NCI-H1436 treated with DMSO at 0.1 percent for 48 hours (cell line): ENCODE measurements at regions not wholly inside any gene's neighbourhood (a gene's known extent, or its start where the extent isn't known, plus 50 kb on each side); places are given as distances from the start of the nearest gene placed in this dataset.

Source experiments
- DNase-seq: peaks from one replicate; lab custom pipeline; 2025; lab: John Stamatoyannopoulos, UW

DNA sequence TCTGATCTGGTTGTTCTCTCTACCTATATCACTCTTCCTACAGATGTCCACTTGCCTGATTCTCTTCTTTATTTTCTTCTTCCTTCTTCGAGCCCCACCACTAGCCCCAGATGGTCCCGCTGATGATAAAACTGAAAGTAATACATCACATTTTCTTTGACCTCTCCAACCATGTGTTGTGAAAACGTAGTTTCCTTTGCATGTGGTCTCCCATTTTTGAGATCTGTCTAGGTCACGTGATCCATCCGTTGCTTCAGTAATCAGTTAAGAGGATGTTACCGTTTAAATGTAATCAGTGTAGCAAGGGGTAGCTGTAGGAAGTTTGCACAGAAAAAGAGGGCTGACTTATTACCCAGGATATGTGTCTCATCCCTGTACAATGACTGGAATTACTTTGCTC lies 426.3 kb upstream of the TLE4 start:
- no peak for DNase-seq

DNA sequence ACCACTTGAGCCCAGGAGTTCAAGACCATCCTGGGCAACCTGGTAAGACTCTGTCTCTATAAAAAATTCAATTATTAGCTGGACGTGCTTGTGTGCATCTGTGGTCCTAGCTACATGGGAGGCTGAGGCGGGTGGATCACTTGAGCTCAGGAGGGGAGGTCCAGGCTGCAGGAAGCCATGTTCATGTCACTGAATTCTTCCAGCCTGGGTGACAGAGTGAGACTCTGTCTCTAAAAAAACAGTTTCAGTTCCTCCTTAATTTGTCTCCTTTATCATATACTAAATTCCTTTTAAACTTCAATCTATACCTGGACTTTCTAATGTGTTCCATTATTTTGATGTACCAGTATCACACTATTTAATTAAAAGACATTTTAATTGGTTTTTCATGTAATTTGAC lies 422.2 kb upstream of the TLE4 start:
- no peak for DNase-seq

DNA sequence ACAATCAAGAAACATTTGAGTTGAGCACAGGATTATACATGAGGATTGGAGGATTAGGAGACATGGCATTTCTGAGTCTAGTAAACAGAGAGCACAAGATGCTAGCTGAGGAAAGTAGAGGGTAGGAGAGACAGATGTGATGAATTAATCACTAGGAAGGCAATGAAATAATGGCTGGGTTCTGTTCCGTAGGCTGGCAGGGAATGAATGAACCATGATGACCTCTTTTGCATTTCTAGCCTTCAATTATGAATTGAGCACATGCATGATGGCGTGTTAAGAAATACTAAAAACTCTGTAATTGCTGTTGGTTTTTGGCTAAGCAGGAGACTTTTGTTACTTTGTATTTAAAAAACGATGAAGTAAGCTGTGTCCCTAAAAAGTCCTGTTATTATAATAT lies 420.0 kb upstream of the TLE4 start:
- DNase-seq: no peak

DNA sequence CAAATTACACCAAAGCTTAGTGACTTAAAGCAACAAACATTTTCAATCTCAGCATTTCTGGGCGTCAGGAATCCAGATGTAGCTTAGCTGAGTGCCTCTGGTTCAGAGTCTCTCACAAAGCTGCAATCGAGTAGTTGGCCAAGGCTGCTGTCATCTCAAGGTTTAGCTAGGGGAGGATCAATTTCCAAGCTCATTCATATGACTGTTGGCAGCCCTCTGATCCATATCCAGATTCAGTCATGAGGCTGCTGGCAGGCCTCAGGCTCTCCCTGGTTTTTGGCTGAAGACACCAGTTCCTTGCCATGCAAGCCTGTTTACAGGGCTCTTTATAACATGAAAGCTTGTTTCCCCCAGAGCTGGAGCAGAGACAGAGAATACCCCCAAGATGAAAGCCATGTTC lies 419.5 kb upstream of the TLE4 start:
- DNase-seq: no peak

DNA sequence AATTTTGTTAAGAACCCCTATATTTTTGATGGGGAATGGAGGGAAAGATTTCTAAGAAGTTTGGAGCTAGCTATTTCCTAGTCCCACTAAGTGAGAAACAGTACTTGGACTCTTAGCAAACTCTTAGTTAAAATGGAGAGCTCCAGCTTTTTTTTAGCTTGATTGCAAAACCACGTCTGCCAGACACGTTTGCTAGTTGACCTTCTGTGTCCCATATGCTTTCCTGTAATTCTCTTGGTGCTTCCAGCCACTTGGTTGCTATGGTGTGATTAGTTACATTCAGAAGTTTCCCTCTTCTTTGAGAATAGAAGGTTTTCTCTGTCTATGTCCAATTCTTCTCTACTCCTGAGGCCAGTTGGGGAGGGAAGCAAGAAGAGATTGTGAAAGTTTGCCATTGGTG lies 417.0 kb upstream of the TLE4 start:
- no peak for DNase-seq

DNA sequence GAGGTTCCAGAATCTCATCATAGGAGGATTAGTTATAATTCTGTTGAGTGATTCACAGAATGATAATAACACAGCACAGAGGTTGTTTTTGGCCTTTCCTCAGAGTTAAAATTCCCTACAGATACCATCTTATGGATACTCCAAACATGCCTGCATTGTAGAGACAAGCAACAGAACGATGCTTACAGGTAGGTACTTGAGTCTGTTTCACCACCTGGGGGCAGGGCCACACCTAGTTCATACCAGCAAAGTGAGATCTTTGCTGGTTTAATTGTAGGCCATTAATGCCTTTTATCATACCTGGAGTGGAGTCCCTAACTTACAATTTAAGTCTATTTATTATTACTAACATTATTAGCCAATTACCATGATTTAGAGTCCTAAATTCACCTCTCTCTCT lies 416.5 kb upstream of the TLE4 start:
- no peak for DNase-seq

DNA sequence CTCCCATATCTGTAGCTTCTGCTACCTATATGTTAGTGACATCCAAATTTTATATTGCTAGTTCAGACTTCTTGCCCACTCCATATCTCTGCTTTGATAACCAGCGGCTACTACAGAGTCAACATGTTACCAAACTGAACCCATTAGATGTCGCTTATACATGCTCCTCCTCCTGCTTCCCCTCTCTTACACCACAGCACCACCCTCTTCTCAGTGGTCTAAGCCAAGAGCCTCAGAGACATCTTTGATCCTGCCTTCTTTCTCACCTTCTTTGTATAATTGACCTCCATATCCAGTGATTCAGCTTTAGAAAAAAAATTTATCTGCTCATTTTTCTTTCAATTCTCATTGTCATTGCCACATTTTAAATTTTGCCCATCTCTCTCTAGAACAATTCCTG lies 408.2 kb upstream of the TLE4 start:
- no peak for DNase-seq

DNA sequence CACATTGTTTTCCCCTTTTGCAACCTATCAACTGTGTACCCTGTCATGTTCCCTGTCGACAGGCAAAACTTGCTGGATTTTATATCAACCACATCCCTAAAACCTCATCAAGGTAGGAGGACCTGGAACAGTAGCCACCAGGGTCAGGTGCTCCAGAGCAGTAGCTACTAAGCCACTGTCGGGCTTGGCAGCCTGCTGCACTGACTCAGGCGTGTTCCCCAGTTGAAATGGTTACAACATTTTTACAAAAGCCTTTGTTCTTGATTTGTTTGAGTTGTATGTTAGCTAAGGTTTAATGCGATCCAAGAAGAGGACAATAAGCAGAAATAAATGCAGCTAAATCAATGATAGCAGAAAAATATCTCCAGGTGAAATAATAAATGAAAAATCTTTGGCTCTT lies 407.4 kb upstream of the TLE4 start:
- DNase-seq: no peak

DNA sequence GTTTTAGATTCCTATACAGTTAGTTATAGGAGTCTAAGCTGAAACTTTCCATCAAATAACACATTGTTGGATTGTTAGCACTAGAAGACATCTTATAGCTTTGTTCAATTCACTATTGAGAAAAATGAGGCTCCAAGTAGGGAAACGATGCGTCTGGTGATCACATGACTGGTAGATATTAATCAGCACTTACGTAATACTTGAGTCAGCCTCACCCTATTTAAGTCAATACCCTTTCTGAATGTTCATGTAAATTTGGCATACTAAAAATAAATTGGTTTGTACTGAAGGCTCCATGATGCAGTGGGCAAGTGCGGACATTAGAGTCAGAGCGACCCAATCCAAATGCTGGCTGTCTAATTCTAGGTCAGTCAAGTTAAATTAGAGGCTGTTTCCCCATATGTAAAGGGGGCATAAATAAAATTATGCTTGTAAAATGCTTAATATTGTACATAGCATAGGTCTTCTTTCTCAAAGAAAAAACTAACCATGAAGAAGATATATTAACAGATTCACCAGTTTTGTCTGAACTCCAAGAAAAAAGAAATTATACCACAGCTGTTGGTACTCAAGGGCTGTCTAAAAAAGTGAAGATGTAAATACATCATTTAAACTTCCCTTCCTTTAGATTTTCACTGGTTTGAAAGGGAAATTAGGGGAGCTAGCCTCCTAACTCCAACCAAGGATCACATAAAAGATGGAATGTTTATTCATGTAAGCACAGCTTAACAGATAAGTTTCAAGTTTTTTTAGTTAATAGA lies 406.6 kb upstream of the TLE4 start:
- no peak for DNase-seq

DNA sequence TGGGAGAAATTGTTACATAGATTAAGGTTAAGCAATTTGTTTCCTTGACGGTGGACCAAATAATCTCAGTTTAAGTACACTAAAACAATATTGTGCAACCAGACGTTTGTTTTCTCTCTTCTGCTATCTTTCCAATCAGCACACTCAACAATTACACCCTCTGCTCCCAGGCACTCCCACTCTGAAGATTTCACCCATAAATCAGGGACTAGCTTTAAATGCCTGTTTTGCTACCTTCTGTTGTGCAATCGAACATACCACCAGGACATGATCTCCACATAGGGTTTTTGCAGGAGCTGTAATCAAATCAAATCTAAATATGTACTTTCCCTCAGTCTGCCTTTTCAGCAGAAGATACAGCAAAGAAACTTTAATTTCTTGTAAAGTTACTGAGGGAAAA lies 405.8 kb upstream of the TLE4 start:
- no peak for DNase-seq

DNA sequence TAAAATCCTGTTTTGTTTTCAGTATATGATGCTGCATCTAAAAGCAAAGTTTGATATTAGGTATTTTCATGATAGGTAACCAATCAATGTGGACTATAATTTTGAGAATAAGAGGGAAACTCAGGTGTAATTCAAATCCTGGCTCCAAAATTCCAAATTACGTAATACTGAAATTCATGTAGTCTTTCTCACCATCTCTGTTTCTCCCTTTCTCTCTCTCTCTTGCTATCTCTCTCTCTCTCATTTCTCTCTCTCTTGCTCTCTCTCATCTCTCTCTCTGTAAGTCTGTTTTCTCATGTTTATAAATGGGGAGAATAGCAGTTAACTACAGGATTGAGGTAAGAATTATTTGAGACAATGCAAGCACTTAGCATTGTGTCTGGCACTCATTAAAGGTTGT lies 401.1 kb upstream of the TLE4 start:
- no peak for DNase-seq

DNA sequence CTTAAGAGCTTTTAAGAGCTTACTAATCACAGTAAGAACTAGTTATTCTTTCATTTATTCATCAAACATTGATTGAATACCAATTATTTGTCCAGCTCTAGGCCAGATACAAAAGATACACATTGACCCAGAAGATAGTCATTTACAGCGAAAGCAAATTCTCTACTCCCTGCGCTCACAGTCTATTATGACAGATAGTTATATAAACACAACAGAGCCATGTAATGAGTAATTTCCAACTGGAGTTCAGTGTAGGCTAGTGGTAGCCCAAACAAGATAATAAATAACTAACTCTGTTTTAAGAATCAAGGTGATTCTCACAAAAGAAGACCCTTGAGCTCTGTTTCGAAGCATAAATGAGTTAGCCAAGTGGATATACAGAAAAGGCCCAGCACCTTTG lies 397.8 kb upstream of the TLE4 start:
- no peak for DNase-seq

DNA sequence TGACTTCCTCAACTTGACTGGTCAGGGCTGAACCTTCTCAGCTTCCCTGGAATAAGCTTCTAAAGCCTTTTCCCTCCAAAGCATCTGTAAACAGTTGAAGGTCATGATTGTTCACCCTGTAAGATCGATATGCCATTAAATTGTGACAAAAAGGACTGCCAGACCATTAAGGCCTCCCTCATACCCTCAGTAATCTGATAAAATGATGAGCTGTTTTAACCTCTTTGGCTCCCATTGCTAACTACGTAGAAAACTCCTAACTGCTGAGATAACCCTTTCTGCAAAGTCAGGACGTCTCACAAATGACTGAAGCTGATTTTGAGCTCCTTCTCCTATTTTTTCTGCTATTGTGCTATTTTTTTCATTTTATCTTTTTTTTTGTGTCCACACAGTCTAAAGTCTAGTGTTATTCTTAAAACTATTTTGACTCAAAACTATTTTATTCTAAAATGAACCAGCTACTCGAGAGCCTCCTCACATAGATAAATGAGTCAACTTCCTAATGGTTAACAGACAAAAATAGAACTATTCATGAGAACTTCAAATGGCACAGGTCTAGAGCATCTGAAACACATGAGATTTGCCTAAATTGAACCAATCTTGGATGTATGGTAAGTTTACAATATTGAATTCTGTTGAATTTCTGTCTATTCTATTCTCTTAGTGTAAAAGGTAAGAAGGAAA lies 395.6 kb upstream of the TLE4 start:
- no peak for DNase-seq

DNA sequence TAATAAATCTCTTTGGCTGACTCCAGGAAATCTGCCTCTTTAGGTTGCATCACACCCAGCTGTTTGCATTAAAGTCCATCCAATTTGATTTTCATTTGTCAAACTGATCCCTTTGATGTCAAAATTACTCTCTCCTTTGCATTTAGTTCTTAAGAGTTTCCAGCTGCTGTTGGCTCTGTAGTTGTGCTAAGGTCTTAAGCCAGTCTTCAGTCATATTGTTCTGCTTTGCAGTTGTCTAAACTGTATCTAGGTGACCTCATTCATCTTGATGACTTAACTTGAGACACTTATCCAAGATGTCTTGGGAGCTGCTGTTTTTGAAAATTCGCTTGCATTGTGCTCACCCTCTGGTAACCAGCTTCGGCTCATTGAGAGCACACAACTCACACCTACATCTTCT lies 386.9 kb upstream of the TLE4 start:
- no peak for DNase-seq

DNA sequence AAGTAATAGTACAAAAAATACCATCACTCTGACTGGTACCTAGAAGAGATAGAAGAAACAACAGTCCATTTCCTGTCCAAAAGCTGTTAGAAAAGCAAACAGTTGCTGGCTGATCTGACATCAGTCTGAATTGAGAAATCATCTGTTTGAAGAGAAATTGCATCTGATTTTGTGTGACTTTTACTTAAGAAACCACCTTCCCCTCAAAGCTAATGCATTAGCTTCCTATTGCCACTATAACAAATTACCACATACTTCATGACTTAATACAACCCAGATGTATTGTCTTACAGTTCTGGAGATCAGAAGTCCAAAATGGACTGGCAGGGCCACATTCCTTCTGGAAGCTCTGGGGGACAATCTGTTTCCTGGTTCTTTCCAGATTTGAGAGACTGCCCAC lies 385.9 kb upstream of the TLE4 start:
- no peak for DNase-seq

DNA sequence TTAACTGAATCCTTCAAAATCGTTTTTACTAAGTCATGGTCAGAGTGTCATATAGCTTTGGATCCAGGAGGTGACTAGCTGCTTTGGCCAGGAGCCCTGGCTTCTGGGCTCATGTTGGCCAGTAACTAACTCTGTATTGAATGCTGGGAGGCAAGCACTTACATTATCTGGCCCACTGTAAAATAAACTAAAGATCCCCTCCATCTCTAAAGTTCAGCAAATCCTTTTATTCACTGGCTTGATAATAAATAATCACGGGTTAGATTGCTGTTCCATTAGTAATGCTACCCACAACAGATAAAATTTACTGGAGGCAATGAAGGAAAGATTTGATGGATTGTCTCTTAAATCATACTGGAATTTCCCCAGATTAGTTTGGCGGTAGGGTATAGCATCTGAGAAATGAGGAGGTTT lies 382.2 kb upstream of the TLE4 start:
- no peak for DNase-seq

DNA sequence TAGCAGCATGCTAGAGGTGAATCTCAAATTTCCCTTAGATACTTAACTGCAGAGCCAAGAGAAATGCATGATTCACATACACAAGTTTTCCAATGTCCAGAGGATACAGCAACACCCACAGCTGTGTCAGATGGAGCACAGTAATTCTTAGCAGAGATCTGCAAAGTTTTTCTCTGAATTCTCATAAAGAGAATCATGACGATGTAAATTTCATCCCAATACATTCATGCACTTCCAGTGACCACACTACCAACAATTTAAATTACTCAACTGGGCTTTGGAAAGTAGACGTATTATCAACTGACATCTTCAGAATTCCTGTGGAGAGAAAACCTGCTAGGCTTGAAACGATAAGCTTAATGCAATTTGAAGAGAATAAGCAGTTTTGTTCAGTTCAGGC lies 378.8 kb upstream of the TLE4 start:
- DNase-seq: no peak

DNA sequence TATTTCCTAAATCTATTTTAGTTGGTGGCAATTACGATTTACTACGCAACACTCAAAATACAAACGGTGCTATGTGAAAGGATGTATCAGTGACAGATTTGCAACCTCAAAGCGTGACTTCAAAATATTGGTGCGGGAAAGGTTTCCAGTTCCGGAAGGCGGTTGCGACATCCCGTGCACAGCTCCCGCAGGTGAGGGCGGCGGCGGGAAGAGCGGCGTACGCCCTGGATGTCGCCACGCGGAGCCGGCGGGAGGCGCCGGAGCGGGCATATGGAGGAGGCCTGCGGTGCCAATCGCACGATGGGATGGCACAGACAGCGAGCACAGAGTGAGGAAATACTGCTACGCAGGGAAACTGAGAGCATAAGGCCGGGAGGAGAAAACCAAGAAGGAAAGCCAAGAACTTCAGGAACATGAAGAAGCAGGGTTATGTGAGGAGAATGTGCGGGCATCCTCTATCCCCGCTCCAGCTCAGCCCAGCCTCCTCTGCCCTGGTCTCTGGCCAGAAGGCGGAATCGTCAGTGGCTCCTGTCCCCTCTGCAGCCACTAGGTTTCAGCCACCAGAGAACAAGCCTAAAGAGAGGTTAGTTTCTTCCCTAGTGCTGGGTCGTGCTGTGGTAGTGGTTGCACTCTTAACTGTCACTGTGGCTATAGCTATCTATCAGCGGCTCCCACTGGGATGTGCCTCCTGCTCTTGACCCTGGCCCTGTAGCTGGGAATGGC lies 378.1 kb upstream of the TLE4 start:
- DNase-seq: no peak

DNA sequence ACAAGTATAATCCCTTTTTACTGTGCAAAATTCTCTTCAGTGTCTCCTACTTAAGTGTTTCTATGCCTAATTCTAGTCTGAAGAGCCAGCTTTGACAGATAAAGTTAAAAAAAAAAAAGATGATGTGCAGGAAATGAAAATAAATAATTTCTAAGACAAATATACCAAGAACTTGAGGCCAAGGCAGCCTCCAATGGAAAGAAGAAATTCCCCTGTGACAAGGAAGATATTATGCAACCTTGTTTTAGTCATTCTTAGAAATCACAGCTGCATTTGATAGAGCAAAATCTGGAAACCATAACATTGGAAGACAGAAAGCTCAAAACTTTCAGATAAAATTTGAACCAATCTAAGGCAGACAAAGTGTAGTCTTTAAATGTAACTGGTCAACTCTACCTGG lies 375.9 kb upstream of the TLE4 start:
- DNase-seq: no peak

DNA sequence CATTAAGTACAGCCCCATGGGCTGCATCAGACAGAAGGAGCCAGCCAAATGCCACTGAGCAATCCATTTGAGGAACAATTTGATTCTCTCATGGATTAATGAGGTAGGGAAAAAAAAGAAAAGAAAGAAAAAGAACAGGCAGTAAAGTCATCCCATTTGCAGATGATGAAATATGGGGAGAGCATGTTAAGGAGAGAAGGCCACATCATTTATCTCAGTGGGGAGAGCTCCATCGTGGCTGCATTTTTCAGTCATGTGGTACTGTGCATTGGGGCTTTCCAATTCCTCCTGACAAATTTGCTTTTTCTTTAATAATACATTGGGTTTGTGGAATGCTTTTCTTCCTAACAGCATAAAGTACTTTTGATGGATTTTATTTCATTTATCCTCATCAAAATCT lies 375.2 kb upstream of the TLE4 start:
- DNase-seq: no peak

DNA sequence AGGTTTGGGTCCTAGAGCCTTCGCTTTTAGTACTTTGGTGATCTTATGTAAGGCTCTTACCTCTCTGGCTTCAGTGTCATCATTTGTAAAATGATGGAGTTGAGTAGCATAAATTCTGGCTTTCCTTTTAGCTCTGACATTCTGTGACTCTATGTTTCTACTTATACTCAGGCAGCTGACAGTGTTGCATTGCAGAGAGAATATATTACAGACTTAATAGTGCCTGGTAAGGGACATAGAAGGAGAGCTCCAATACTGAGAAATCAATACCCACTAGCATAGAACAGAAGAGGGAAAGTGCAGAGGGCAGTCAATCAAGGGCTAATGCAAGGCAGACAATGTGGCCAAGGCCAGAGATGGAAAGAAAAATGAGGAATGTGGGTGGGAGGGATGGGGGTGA lies 371.4 kb upstream of the TLE4 start:
- no peak for DNase-seq

DNA sequence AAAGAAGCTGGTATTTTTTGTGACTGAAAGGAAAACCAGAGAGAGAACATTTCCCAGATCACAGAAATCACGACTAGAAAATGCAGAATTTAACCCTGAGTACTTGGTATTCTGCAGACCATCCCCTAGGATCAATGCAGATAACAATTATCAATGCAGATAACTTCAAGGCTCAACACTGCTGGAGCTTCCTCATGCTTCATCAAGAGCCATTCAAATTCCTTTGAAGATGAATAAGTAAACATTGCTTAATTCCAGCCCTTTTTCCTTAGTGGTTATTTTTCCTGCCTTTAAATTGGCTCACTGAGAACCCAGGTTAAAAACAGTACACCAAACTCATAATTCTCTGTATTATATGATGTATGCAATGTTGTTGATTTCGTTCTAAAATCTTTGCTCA lies 370.1 kb upstream of the TLE4 start:
- no peak for DNase-seq

DNA sequence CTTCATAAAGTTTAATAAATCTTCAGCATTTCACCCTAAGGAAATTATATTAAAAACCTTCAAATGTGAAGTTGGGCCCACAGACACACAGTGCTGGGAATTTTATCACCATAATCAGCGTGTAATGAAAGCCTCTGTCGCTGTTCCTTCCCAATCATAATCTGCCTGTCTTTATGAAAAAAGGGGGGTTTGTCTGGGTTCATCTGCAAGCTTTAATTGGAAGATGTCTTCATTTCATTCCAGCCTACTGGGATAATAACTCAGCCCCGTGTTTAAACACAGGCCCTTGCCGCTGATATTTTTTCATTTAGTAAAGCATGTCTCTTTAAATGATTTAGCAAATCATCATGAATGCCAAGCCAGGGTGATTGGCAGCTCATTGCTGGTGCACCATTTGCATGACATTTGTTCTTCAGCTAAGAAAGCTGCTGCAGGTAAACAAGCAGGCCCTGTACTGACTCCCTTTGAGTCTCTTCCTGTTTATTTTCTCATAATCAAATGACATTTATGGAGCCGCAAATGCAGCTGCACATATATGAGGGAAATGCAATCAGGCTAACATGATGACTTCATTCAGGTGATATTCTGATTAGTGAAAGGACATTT lies 362.9 kb upstream of the TLE4 start:
- DNase-seq: no peak
